CD1c-positive myeloid dendritic cell (primary cell): ENCODE measurements at regions not wholly inside any gene's neighbourhood (a gene's known extent, or its start where the extent isn't known, plus 50 kb on each side); places are given as distances from the start of the nearest gene placed in this dataset.
A peak's percentile ranks its signal among the peaks of the same experiment; 100 is the strongest.
"Not testable (repeated sequence)": the region's sequence is repeated elsewhere in the genome, so short reads cannot be mapped to it uniquely, and the experiment has no call there.

Source experiments
- DNase-seq: peaks from one replicate; pipeline ENCODE4 v3.0.0-alpha.2; 2016; ENCODE audit errors: extremely low spot score

GRCh38 chrY:7416406-7416805 lies 504.9 kb upstream of the AMELY start:
- DNase-seq: no peak

GRCh38 chrY:7415157-7415633 lies 503.6 kb upstream of the AMELY start:
- no peak for DNase-seq

DNA sequence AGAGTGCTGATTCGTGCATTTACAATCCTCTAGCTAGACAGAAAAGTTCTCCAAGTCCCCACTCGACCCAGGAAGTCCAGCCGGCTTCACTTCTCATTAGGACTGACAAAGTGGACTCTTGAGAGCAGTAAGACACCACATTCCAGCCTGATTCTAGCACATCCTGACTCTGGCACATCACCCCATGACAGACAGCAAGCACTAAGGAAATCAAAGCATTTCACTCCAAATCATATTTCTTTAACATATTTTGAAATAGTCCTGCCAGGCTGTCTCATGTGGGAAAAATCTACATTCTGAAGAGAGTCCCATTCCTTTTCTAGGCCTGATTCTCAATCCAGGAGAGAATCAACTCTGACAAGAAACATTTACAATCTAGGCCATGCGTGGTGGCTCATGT lies 478.5 kb upstream of the AMELY start:
- DNase-seq: no peak

DNA sequence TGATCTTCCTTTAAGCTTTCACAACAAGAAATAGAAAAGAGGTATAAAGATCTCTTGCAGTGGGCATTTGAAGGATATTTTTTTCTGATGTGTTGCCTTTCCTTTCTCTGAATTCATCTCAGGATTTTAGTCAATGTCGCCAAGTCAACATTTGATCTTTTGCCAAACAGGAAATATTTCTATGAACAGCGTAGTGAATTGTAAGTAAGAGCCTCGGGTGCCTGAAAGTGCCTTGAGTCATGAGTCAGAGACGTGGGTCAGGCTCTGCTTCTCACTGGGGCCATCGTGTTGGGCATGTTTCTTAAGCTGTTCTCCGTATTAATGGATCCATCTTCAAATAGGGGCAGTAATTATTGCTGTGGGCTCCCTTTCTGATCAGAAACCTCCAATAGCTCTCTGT lies 471.4 kb upstream of the AMELY start:
- no peak for DNase-seq

GRCh38 chrY:7377091-7377490 lies 465.5 kb upstream of the AMELY start:
- no peak for DNase-seq

DNA sequence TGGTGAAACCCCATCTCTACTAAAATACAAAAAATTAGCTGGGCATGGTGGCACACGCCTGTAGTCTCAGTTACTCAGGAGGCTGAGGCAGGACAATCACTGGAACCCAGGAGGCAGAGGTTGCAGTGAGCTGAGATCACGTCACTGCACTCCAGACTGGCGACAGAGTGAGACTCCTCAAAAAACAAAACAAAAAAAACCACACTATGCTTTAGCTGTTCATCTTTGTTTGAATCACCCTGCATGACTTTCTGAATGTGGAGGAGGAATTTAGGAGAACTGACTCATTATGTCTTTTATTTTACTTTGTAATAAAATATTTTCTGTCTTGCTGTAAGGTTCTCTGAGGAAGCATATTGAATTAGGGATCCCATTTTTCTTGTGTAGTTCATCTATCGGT lies 462.9 kb upstream of the AMELY start:
- DNase-seq: not testable (repeated sequence)

- DNase-seq: not testable (repeated sequence)
These were observed 460.4 kb upstream of the AMELY start for GRCh38 chrY:7371953-7372352.

DNA sequence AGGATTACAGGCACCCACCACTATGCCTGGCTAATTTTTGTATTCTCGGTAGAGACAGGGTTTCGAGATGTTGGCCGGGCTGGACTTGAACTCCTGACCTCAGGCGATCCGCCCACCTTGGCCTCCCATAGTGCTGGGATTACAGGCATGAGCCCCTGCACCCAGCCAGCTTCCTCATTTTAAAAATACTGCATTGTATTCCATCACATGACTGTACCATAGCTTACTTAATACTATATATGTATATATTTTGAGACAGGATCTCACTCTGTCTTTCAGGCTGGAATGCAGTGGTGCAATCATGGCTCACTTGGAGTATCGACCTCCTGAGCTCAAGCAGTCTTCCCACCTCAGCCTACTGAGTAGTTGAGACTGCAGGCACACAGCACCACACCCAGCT lies 459.5 kb upstream of the AMELY start:
- peak; percentile 2 for DNase-seq

- no peak for DNase-seq
These were observed 448.0 kb upstream of the AMELY start for GRCh38 chrY:7359520-7359919.

DNA sequence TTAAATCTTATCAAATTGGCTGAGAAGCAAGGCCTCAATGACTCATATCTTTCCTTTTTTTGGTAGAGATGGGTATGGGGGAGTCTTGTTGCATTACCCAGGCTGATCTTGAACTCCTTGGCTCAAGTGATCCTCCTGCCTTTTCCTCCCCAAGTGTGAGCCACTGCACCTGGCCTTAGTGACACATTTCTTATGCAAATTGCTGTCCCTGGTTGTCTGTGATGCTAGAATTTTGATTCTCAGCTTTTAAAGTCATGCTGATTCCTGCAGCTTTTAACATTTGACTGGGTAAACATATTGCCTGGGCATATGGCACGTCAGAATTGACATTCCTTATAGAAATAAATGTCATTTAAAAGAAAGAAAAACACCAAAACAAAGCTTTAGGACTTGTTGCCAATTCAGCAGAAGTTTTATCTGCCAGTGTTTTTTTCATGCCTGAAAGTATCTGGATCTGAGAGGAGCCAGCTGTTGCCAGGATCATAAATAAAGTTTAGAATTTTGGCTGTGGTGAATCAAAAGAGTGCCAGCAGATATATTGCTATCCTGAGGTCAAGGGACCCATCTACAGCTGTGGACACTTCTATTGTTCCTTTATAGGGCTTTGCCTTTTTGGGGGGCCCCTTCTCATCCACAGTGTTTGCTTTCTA lies 446.7 kb upstream of the AMELY start:
- no peak for DNase-seq

- DNase-seq: not testable (repeated sequence)
These were observed 444.3 kb upstream of the AMELY start for GRCh38 chrY:7355891-7356290.

GRCh38 chrY:7344661-7345060 lies 433.1 kb upstream of the AMELY start:
- peak; percentile 59 for DNase-seq

GRCh38 chrY:7343261-7343660 lies 431.7 kb upstream of the AMELY start:
- DNase-seq: no peak

DNA sequence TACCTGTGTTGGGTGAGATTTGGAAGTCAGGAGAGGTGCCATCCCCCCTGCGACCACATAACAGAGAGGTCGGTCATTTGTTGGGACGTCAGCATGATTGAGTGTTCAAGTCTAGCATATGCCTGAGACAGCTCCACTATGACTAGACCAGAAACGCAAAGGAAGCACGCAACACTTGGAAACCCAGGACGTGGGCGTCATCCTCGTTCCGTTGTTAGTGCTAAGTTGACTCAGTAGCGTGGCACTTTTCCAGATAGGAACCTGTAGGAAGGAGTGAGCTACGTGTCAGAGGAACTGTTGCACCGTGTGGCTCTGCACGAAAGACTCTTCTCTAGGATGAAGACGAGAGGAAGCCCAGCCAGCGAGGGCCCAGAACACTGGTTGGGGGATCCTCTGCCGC lies 431.2 kb upstream of the AMELY start:
- peak; percentile 76 for DNase-seq

GRCh38 chrY:7339391-7340087 lies 428.0 kb upstream of the AMELY start:
- DNase-seq: no peak

DNA sequence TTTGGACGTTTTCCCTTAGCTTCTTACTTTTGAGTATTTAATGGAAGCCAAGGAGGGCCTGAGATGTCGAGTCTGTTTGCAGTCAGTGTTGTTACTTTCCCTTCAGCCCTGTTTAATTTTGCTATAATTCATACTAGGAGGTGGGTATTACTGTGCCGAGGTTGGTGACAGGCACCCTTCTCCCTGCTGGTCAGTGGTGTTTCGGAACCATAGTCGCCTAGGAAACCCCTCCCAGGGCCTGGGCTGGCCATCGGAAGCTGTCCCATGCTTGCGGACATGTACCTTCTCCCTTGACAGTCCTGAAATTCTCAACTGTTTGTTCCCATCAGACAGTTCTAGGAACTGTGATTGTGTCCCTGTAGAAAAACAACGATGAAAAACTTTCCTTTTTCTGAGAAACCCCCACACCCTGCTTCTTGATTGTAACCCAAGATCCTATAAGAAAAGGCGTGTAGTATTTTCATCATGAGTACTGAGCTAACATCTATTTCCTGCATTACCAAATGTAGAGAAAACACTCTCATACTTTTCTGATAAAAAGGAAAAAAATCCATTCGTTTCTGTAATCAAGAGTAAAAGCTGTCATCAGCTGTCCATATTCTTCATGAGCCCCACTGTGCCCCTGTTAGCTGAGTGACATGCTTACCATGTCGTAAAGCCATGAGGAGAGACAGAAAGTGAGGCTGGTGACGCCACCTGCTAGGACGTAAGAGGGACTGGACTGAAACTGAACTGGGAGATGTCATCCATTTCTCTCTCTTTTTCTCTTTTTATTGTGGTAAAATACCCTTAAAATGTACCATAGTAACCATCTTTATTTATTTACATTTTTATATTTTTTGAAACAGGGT lies 424.7 kb upstream of the AMELY start:
- DNase-seq: no peak

- DNase-seq: no peak
These were observed 422.9 kb upstream of the AMELY start for GRCh38 chrY:7334449-7334848.

GRCh38 chrY:7326296-7327246 lies 415.0 kb upstream of the AMELY start:
- peak; percentile 3 for DNase-seq

- DNase-seq: no peak
These were observed 414.0 kb upstream of the AMELY start for GRCh38 chrY:7325531-7325930.

GRCh38 chrY:7320751-7321150 lies 409.2 kb upstream of the AMELY start:
- DNase-seq: no peak

- not testable (repeated sequence) for DNase-seq
These were observed 408.6 kb upstream of the AMELY start for GRCh38 chrY:7320171-7320570.
